H1 (cell line): ENCODE measurements at regions not wholly inside any gene's neighbourhood (a gene's known extent, or its start where the extent isn't known, plus 50 kb on each side); places are given as distances from the start of the nearest gene placed in this dataset.

Experiments
- CTCF ChIA-PET: fragments of 300-600 bp; sonication (Branson Sonifier 250); formaldehyde crosslinking; loops from one replicate; lab custom pipeline; 2021; ENCODE audit not compliant: partially characterized antibody; lab: Charles Lee
- POLR2A ChIA-PET: fragments of 300-600 bp; sonication (Branson Sonifier 250); formaldehyde crosslinking; loops from one replicate; lab custom pipeline; 2021; ENCODE audit warnings: inconsistent platforms; ENCODE audit not compliant: partially characterized antibody; lab: Charles Lee
- DNase-seq, 2 experiments: peaks; one replicate each; pipeline versions ENCODE4 v3.0.0 to v3.0.0-alpha.2; 2010 to 2022; ENCODE audit warnings: low spot score in 2 of 2, low read depth in 1 of 2, mixed read lengths in 1 of 2
- FAIRE-seq: peaks from 2 replicates; lab custom pipeline; 2011; peaks lifted over from hg19 to GRCh38; lab: Jason Lieb, UNC
- H2AFZ ChIP-seq: 2 replicates; pipeline ENCODE4 v1.8.1; 2012; ENCODE audit warnings: low read length, inconsistent platforms
- H2AK5ac ChIP-seq: 2 replicates; pipeline ENCODE4 v1.6.1; 2013; ENCODE audit warnings: low read depth, low read length
- H2BK120ac ChIP-seq: replicated peaks from 2 replicates; pipeline ENCODE3; 2013; ENCODE audit warnings: low read depth, low read length, inconsistent platforms
- H2BK12ac ChIP-seq: 2 replicates; pipeline ENCODE4 v1.6.1; 2013; ENCODE audit warnings: low read depth, low read length
- H2BK15ac ChIP-seq: 2 replicates; pipeline ENCODE4 v1.6.1; 2013; ENCODE audit warnings: low read length
- H2BK20ac ChIP-seq: 2 replicates; pipeline ENCODE4 v1.6.1; 2013; ENCODE audit warnings: low read length
- H2BK5ac ChIP-seq: 2 replicates; pipeline ENCODE4 v1.6.1; 2013; ENCODE audit warnings: low read depth, low read length
- H3K14ac ChIP-seq: 2 replicates; pipeline ENCODE4 v1.6.1; 2013; ENCODE audit warnings: inconsistent platforms; ENCODE audit not compliant: insufficient read length
- H3K18ac ChIP-seq: 2 replicates; pipeline ENCODE4 v1.6.1; 2013; ENCODE audit warnings: low read length; ENCODE audit errors: extremely low read depth
- H3K23ac ChIP-seq: 2 replicates; pipeline ENCODE4 v1.6.1; 2013; ENCODE audit warnings: inconsistent platforms; ENCODE audit not compliant: insufficient read length
- H3K23me2 ChIP-seq: 2 replicates; pipeline ENCODE4 v1.6.1; 2013; ENCODE audit warnings: low read depth, low read length
- H3K27ac ChIP-seq: 2 replicates; pipeline ENCODE4 v1.6.1; 2011; ENCODE audit warnings: low read depth, low read length, inconsistent platforms
- H3K27me3 ChIP-seq, 4 experiments: replicated peaks in 1 of 4; 1 replicate in 1 of 4; 2 replicates in 3 of 4; pipeline versions ENCODE4 v1.6.1 to v1.8.1; 2011 to 2013; ENCODE audit warnings: low read length in 3 of 4, mild to moderate bottlenecking in 3 of 4, inconsistent platforms in 2 of 4, mixed read lengths in 2 of 4, moderate library complexity in 1 of 4; ENCODE audit not compliant: control insufficient read depth in 3 of 4, insufficient read depth in 3 of 4; ENCODE audit errors: extremely low read depth in 1 of 4
- H3K36me3 ChIP-seq, 4 experiments: 2 replicates each; pipeline versions ENCODE4 v1.6.1 to v1.8.1; 2011 to 2013; ENCODE audit warnings: mild to moderate bottlenecking in 4 of 4, low read length in 3 of 4, moderate library complexity in 2 of 4, control low read depth in 1 of 4, inconsistent platforms in 1 of 4; ENCODE audit not compliant: insufficient read depth in 4 of 4, control insufficient read depth in 2 of 4
- H3K4ac ChIP-seq: replicated peaks from 2 replicates; pipeline ENCODE3; 2013; ENCODE audit warnings: low read length, low read depth, mixed read lengths, inconsistent platforms; ENCODE audit not compliant: insufficient read length
- H3K4me1 ChIP-seq, 4 experiments: replicated peaks in 1 of 4; 1 replicate in 1 of 4; 2 replicates in 3 of 4; pipeline versions ENCODE4 v1.6.1 to v1.8.1; 2011 to 2013; ENCODE audit warnings: low read length in 3 of 4, inconsistent platforms in 2 of 4, mixed read lengths in 1 of 4; ENCODE audit not compliant: insufficient read depth in 4 of 4, control insufficient read depth in 3 of 4
- H3K4me2 ChIP-seq, 2 experiments: 2 replicates each; pipeline versions ENCODE4 v1.6.1 to v1.8.1; 2011 to 2013; ENCODE audit warnings: low read depth in 2 of 2, low read length in 2 of 2, control low read depth in 1 of 2, inconsistent platforms in 1 of 2, mild to moderate bottlenecking in 1 of 2; ENCODE audit not compliant: insufficient read depth in 1 of 2
- H3K4me3 ChIP-seq, 4 experiments: fragments of 200-600, 300-600 bp in 1 of 4; sonication (generic), shearing (Covaris generic), sonication (Bioruptor Twin) in 1 of 4; 2 replicates each; pipeline versions ENCODE4 v1.5.1 to v1.8.1; 2011 to 2016; ENCODE audit warnings: low read length in 4 of 4, low read depth in 3 of 4, control low read depth in 2 of 4, inconsistent platforms in 2 of 4, mild to moderate bottlenecking in 2 of 4, mixed read lengths in 1 of 4, moderate library complexity in 1 of 4; ENCODE audit not compliant: insufficient read depth in 2 of 4; ENCODE audit errors: extremely low read depth in 1 of 4
- H3K56ac ChIP-seq: replicated peaks from 2 replicates; pipeline ENCODE3; 2013; ENCODE audit warnings: low read depth, mild to moderate bottlenecking, mixed read lengths, low read length, inconsistent platforms; ENCODE audit not compliant: insufficient read length
- H3K79me1 ChIP-seq: 2 replicates; pipeline ENCODE4 v1.6.1; 2013; ENCODE audit warnings: low read depth, low read length, control low read depth
- H3K79me2 ChIP-seq, 2 experiments: 2 replicates each; pipeline versions ENCODE4 v1.6.1 to v1.8.1; 2012 to 2013; ENCODE audit warnings: low read length in 2 of 2, mild to moderate bottlenecking in 2 of 2, inconsistent platforms in 1 of 2; ENCODE audit not compliant: insufficient read depth in 2 of 2, control insufficient read depth in 1 of 2
- H3K9ac ChIP-seq, 4 experiments: replicated peaks in 1 of 4; 1 replicate in 1 of 4; 2 replicates in 3 of 4; pipeline versions ENCODE4 v1.6.1 to v1.8.1; 2011 to 2013; ENCODE audit warnings: low read depth in 3 of 4, low read length in 3 of 4, control low read depth in 2 of 4, mild to moderate bottlenecking in 2 of 4, moderate library complexity in 2 of 4, inconsistent platforms in 1 of 4; ENCODE audit errors: extremely low read depth in 1 of 4
- H3K9me3 ChIP-seq, 2 experiments: 2 replicates each; pipeline versions ENCODE4 v1.6.1 to v1.8.1; 2012 to 2013; ENCODE audit warnings: mild to moderate bottlenecking in 2 of 2, moderate library complexity in 2 of 2, control low read depth in 1 of 2, inconsistent platforms in 1 of 2, low read depth in 1 of 2, low read length in 1 of 2, mixed read lengths in 1 of 2; ENCODE audit not compliant: insufficient read depth in 2 of 2
- H4K20me1 ChIP-seq, 2 experiments: replicated peaks in 1 of 2; 2 replicates each; pipeline versions ENCODE3 to v1.8.1; 2011 to 2013; ENCODE audit warnings: inconsistent platforms in 2 of 2, low read length in 2 of 2, mild to moderate bottlenecking in 1 of 2; ENCODE audit not compliant: insufficient read depth in 2 of 2, control insufficient read depth in 1 of 2
- H4K5ac ChIP-seq: 2 replicates; pipeline ENCODE4 v1.6.1; 2013; ENCODE audit warnings: low read length, low read depth, mixed read lengths, inconsistent platforms; ENCODE audit not compliant: insufficient read length
- H4K8ac ChIP-seq: 2 replicates; pipeline ENCODE4 v1.8.0; 2013; ENCODE audit warnings: mild to moderate bottlenecking, moderate library complexity, low read length, inconsistent platforms; ENCODE audit not compliant: insufficient read depth; ENCODE audit errors: extremely low read depth
- H4K91ac ChIP-seq: replicated peaks from 2 replicates; pipeline ENCODE3; 2013; ENCODE audit warnings: low read length, mixed read lengths, inconsistent platforms; ENCODE audit not compliant: insufficient read length
- EGR1 ChIP-seq: IDR thresholded peaks from 2 replicates; pipeline ENCODE4 v1.6.1; 2011; ENCODE audit warnings: low read depth, low read length, borderline replicate concordance
- GABPA ChIP-seq: IDR thresholded peaks from 2 replicates; pipeline ENCODE4 v1.6.1; 2011; ENCODE audit warnings: mild to moderate bottlenecking, low read length, moderate library complexity, borderline replicate concordance; ENCODE audit not compliant: insufficient read depth
- POU5F1 ChIP-seq: IDR thresholded peaks from 2 replicates; pipeline ENCODE4 v1.6.1; 2011; ENCODE audit warnings: low read depth, mild to moderate bottlenecking, low read length, moderate library complexity
- RAD21 ChIP-seq, 2 experiments: IDR thresholded peaks in 1 of 2; conservative IDR thresholded peaks in 1 of 2; 2 replicates each; pipeline ENCODE4 v1.6.1; 2011; ENCODE audit warnings: low read depth in 2 of 2, low read length in 2 of 2, improper control_type of control experiment in 1 of 2, inconsistent platforms in 1 of 2, mild to moderate bottlenecking in 1 of 2, moderate library complexity in 1 of 2
- SP1 ChIP-seq: IDR thresholded peaks from 2 replicates; pipeline ENCODE4 v1.6.1; 2011; ENCODE audit warnings: low read depth, low read length
- TAF1 ChIP-seq: IDR thresholded peaks from 2 replicates; pipeline ENCODE4 v1.6.1; 2011; ENCODE audit warnings: mild to moderate bottlenecking, low read depth, low read length
- YY1 ChIP-seq: IDR thresholded peaks from 2 replicates; pipeline ENCODE4 v1.6.1; 2011; ENCODE audit warnings: low read depth, mild to moderate bottlenecking, low read length
- WGBS, 2 experiments: shearing (Covaris generic) in 1 of 2; methylation state at CpG; one replicate each; pipeline versions ENCODE4 v1.1.6 to v1.1.7; 2013 to 2015; ENCODE audit warnings: low lambda C conversion rate in 2 of 2, mixed read lengths in 2 of 2, inconsistent platforms in 1 of 2, low coverage in 1 of 2, missing lambda C conversion rate in 1 of 2; ENCODE audit not compliant: insufficient replicate concordance in 2 of 2, insufficient coverage in 1 of 2, insufficient read length in 1 of 2; ENCODE audit errors: extremely low coverage in 1 of 2, missing lambda C conversion rate in 1 of 2; 5-methylcytosine and 5-hydroxymethylcytosine counted together

- Histone ChIP-seq H2BK15ac (no peak overlapping the region), H3K18ac (no peak overlapping the region), H4K8ac (no peak overlapping the region; the same call in 1 of the 2 replicates), H3K79me1 (no peaks in the 10 kb centered on the region), H2AK5ac (no peak overlapping the region), H3K27ac (no peak overlapping the region; the same call in 1 of the 2 replicates), H3K56ac (no peak overlapping the region), H3K4me2 (no peak overlapping the region), H3K4me3 (no peak overlapping the region), H3K9ac (no peak overlapping the region), H2AFZ (no peak overlapping the region), H3K27me3 (no peaks in the 10 kb centered on the region), H2BK12ac (no peak overlapping the region), H2BK20ac (no peak overlapping the region), H4K91ac (no peak overlapping the region), H3K4ac (no peak overlapping the region), H3K23me2 (no peaks in the 10 kb centered on the region), H3K23ac (no peak overlapping the region), H2BK120ac (no peak overlapping the region), H3K4me1 (no peaks in the 10 kb centered on the region), H4K5ac (no peak overlapping the region), H3K36me3 (no peaks in the 10 kb centered on the region), H3K79me2 (no peaks in the 10 kb centered on the region), H3K9me3 (no peaks in the 10 kb centered on the region), H2BK5ac (no peak overlapping the region), H4K20me1 (no peaks in the 10 kb centered on the region), H3K14ac (no peak overlapping the region)
- POLR2A ChIA-PET: interaction anchor here (1.0 kb wide), 1 partner anchor 15 kb away, joined by 3 read pairs; no protein-coding TSS in a partner anchor
- FAIRE-seq (no peak), DNase-seq (no peak)
- WGBS, 2 experiments: 96% methylated on average over 20 of the region's 22 CpGs; no CpG with 5 or more reads in 1 of the 2 experiments
- CTCF ChIA-PET: no interaction called here
- no peak for TF ChIP-seq GABPA
- TF ChIP-seq EGR1: no peak
- TF ChIP-seq TAF1: no peak
- TF ChIP-seq RAD21 (IDR thresholded peaks at IDR 0.05 in 1 of 2, conservative IDR thresholded peaks at IDR 0.05 in 1 of 2; ENCODE audit: low read depth in 2 of 2, low read length in 2 of 2): no peak
- TF ChIP-seq SP1: no peak
- TF ChIP-seq POU5F1: no peak
- no peak for TF ChIP-seq YY1
Measured at GRCh38 chr2:239697399-239698164, 296.8 kb upstream of the HDAC4 start.
